ENCODE measurements at regions not wholly inside any gene's neighbourhood (a gene's known extent, or its start where the extent isn't known, plus 50 kb on each side); places are given as distances from the start of the nearest gene placed in this dataset.

GRCh38 chr10:128274938-128275337, 148.7 kb upstream of the MKI67 start:
- no peaks in the 10 kb centered on the region for H3K27me3 ChIP-seq (ENCODE audit: low read depth, low read length)
- no peak for TF ChIP-seq CTCF (IDR thresholded peaks at IDR 0.05; ENCODE audit: low read depth, low read length)
- no peak for TF ChIP-seq EZH2phosphoT487 (IDR thresholded peaks at IDR 0.05; ENCODE audit: low read depth)
- no peak overlapping the region for H3K27ac ChIP-seq (ENCODE audit: low read length)
- H3K79me2 ChIP-seq (ENCODE audit: low read length): no peaks in the 10 kb centered on the region
- H4K20me1 ChIP-seq (ENCODE audit: insufficient read depth, low read length): no peaks in the 10 kb centered on the region
- no peak overlapping the region for H3K4me3 ChIP-seq (ENCODE audit: low read length)
- H3K36me3 ChIP-seq (replicated peaks; ENCODE audit: low read depth, low read length): no peaks in the 10 kb centered on the region
- H2AFZ ChIP-seq (ENCODE audit: low read depth, low read length): no peak overlapping the region
- no peak overlapping the region for H3K4me2 ChIP-seq (ENCODE audit: low read length)
- no peak overlapping the region for H3K9ac ChIP-seq (ENCODE audit: low read length)
- H3K4me1 ChIP-seq (ENCODE audit: low read length): no peaks in the 10 kb centered on the region
- H3K9me3 ChIP-seq (ENCODE audit: insufficient read depth, low read length): no peaks in the 10 kb centered on the region

- Histone ChIP-seq H2AFZ (ENCODE audit: low read depth, low read length) (no peak overlapping the region), H3K36me3 (replicated peaks; ENCODE audit: low read depth, low read length) (no peaks in the 10 kb centered on the region), H3K27me3 (ENCODE audit: low read depth, low read length) (no peaks in the 10 kb centered on the region), H3K9ac (ENCODE audit: low read length) (no peak overlapping the region), H3K79me2 (ENCODE audit: low read length) (no peaks in the 10 kb centered on the region), H3K4me1 (ENCODE audit: low read length) (no peaks in the 10 kb centered on the region), H3K9me3 (ENCODE audit: insufficient read depth, low read length) (no peaks in the 10 kb centered on the region), H3K4me2 (ENCODE audit: low read length) (no peak overlapping the region), H4K20me1 (ENCODE audit: insufficient read depth, low read length) (no peaks in the 10 kb centered on the region), H3K27ac (ENCODE audit: low read length) (no peak overlapping the region), H3K4me3 (ENCODE audit: low read length) (no peak overlapping the region)
- no peak for TF ChIP-seq EZH2phosphoT487 (IDR thresholded peaks at IDR 0.05; ENCODE audit: low read depth)
- TF ChIP-seq CTCF (IDR thresholded peaks at IDR 0.05; ENCODE audit: low read depth, low read length): no peak
Measured at GRCh38 chr10:128275388-128276177, 149.4 kb upstream of the MKI67 start.

GRCh38 chr10:128277267-128277840, 151.1 kb upstream of the MKI67 start:
- H3K9ac ChIP-seq (ENCODE audit: low read length): no peak overlapping the region
- no peak overlapping the region for H3K27ac ChIP-seq (ENCODE audit: low read length)
- no peak for TF ChIP-seq CTCF (IDR thresholded peaks at IDR 0.05; ENCODE audit: low read depth, low read length)
- TF ChIP-seq EZH2phosphoT487 (IDR thresholded peaks at IDR 0.05; ENCODE audit: low read depth): no peak
- no peaks in the 10 kb centered on the region for H3K36me3 ChIP-seq (replicated peaks; ENCODE audit: low read depth, low read length)
- no peaks in the 10 kb centered on the region for H3K79me2 ChIP-seq (ENCODE audit: low read length)
- no peak overlapping the region for H2AFZ ChIP-seq (ENCODE audit: low read depth, low read length)
- no peaks in the 10 kb centered on the region for H4K20me1 ChIP-seq (ENCODE audit: insufficient read depth, low read length)
- no peak overlapping the region for H3K4me3 ChIP-seq (ENCODE audit: low read length)
- no peak overlapping the region for H3K4me2 ChIP-seq (ENCODE audit: low read length)
- H3K4me1 ChIP-seq (ENCODE audit: low read length): no peaks in the 10 kb centered on the region
- H3K9me3 ChIP-seq (ENCODE audit: insufficient read depth, low read length): no peaks in the 10 kb centered on the region
- H3K27me3 ChIP-seq (ENCODE audit: low read depth, low read length): no peaks in the 10 kb centered on the region

GRCh38 chr10:128278362-128278761, 152.1 kb upstream of the MKI67 start:
- H3K4me2 ChIP-seq (ENCODE audit: low read length): no peak overlapping the region
- no peaks in the 10 kb centered on the region for H3K27me3 ChIP-seq (ENCODE audit: low read depth, low read length)
- no peak overlapping the region for H2AFZ ChIP-seq (ENCODE audit: low read depth, low read length)
- H3K9me3 ChIP-seq (ENCODE audit: insufficient read depth, low read length): no peaks in the 10 kb centered on the region
- H3K36me3 ChIP-seq (replicated peaks; ENCODE audit: low read depth, low read length): no peaks in the 10 kb centered on the region
- H3K79me2 ChIP-seq (ENCODE audit: low read length): no peaks in the 10 kb centered on the region
- no peaks in the 10 kb centered on the region for H4K20me1 ChIP-seq (ENCODE audit: insufficient read depth, low read length)
- H3K27ac ChIP-seq (ENCODE audit: low read length): no peak overlapping the region
- TF ChIP-seq EZH2phosphoT487 (IDR thresholded peaks at IDR 0.05; ENCODE audit: low read depth) (no peak), CTCF (IDR thresholded peaks at IDR 0.05; ENCODE audit: low read depth, low read length) (no peak)
- H3K9ac ChIP-seq (ENCODE audit: low read length): no peak overlapping the region
- no peak overlapping the region for H3K4me3 ChIP-seq (ENCODE audit: low read length)
- no peaks in the 10 kb centered on the region for H3K4me1 ChIP-seq (ENCODE audit: low read length)

Data from OCI-LY3 (cell line).